CD4-positive, alpha-beta T cell treated with Interleukin-15 for 1 hour (primary cell): ENCODE measurements at regions not wholly inside any gene's neighbourhood (a gene's known extent, or its start where the extent isn't known, plus 50 kb on each side); places are given as distances from the start of the nearest gene placed in this dataset.

Experiments
- DNase-seq: peaks from one replicate; pipeline ENCODE4 v3.0.0-alpha.2; 2020

GRCh38 chr11:103628121-103628520, 408.3 kb upstream of the DDI1 start:
- DNase-seq: no peak

GRCh38 chr11:103631841-103632240, 404.6 kb upstream of the DDI1 start:
- no peak for DNase-seq

GRCh38 chr11:103633068-103633788, 403.2 kb upstream of the DDI1 start:
- no peak for DNase-seq

GRCh38 chr11:103633819-103634590, 402.4 kb upstream of the DDI1 start:
- no peak for DNase-seq

- DNase-seq: no peak
Measured at GRCh38 chr11:103636232-103636631, 400.2 kb upstream of the DDI1 start.

GRCh38 chr11:103637295-103637694, 399.1 kb upstream of the DDI1 start:
- DNase-seq: no peak

- no peak for DNase-seq
Measured at GRCh38 chr11:103637831-103638230, 398.6 kb upstream of the DDI1 start.

GRCh38 chr11:103644676-103645075, 391.8 kb upstream of the DDI1 start:
- no peak for DNase-seq

GRCh38 chr11:103648054-103648453, 388.4 kb upstream of the DDI1 start:
- no peak for DNase-seq

- no peak for DNase-seq
Measured at GRCh38 chr11:103648670-103649400, 387.6 kb upstream of the DDI1 start.

GRCh38 chr11:103649401-103649895, 387.0 kb upstream of the DDI1 start:
- DNase-seq: no peak

GRCh38 chr11:103650330-103650729, 386.1 kb upstream of the DDI1 start:
- DNase-seq: no peak

GRCh38 chr11:103651341-103651998, 385.0 kb upstream of the DDI1 start:
- DNase-seq: no peak

GRCh38 chr11:103652013-103652412, 384.4 kb upstream of the DDI1 start:
- no peak for DNase-seq

- no peak for DNase-seq
Measured at GRCh38 chr11:103656382-103656781, 380.1 kb upstream of the DDI1 start.

GRCh38 chr11:103659206-103659618, 377.2 kb upstream of the DDI1 start:
- no peak for DNase-seq

GRCh38 chr11:103659743-103660142, 376.7 kb upstream of the DDI1 start:
- no peak for DNase-seq

GRCh38 chr11:103661185-103661584, 375.3 kb upstream of the DDI1 start:
- no peak for DNase-seq

GRCh38 chr11:103661991-103662390, 374.4 kb upstream of the DDI1 start:
- no peak for DNase-seq

- no peak for DNase-seq
Measured at GRCh38 chr11:103662880-103663279, 373.6 kb upstream of the DDI1 start.

- DNase-seq: no peak
Measured at GRCh38 chr11:103668859-103669258, 367.6 kb upstream of the DDI1 start.

GRCh38 chr11:103671143-103671651, 365.2 kb upstream of the DDI1 start:
- DNase-seq: no peak

- no peak for DNase-seq
Measured at GRCh38 chr11:103673773-103674172, 362.7 kb upstream of the DDI1 start.
